ENCODE measurements at regions not wholly inside any gene's neighbourhood (a gene's known extent, or its start where the extent isn't known, plus 50 kb on each side); places are given as distances from the start of the nearest gene placed in this dataset.

GRCh38 chr15:92224843-92225242 lies 168.8 kb upstream of the ST8SIA2 start:
- Histone ChIP-seq H3K4me1 (ENCODE audit: control insufficient read depth, insufficient read depth, low read length) (no peaks in the 10 kb centered on the region), H3K4me3 (ENCODE audit: insufficient read depth, low read depth, low read length) (no peak overlapping the region), H3K27me3 (ENCODE audit: control insufficient read depth, insufficient read depth, low read length, poor library complexity, severe bottlenecking) (no peaks in the 10 kb centered on the region), H3K36me3 (ENCODE audit: control insufficient read depth, insufficient read depth, low read length) (no peaks in the 10 kb centered on the region), H3K27ac (ENCODE audit: insufficient read depth, low read depth, low read length, poor library complexity, severe bottlenecking) (no peak overlapping the region), H3K9me3 (ENCODE audit: control insufficient read depth, low read length) (no peaks in the 10 kb centered on the region)
- WGBS, 2 experiments, result 93 to 95% methylated on average over 2 of the region's 2 CpGs

- Histone ChIP-seq H3K36me3 (ENCODE audit: control insufficient read depth, insufficient read depth, low read length) (no peaks in the 10 kb centered on the region), H3K4me3 (ENCODE audit: insufficient read depth, low read depth, low read length) (no peak overlapping the region), H3K9me3 (ENCODE audit: control insufficient read depth, low read length) (no peaks in the 10 kb centered on the region), H3K27me3 (ENCODE audit: control insufficient read depth, insufficient read depth, low read length, poor library complexity, severe bottlenecking) (no peaks in the 10 kb centered on the region), H3K4me1 (ENCODE audit: control insufficient read depth, insufficient read depth, low read length) (no peaks in the 10 kb centered on the region), H3K27ac (ENCODE audit: insufficient read depth, low read depth, low read length, poor library complexity, severe bottlenecking) (no peak overlapping the region)
- WGBS, 2 experiments, result 73 to 79% methylated on average over 6 of the region's 6 CpGs
Measured at GRCh38 chr15:92226020-92226612, 167.6 kb upstream of the ST8SIA2 start.

- 83 to 94% methylated on average over 2 of the region's 2 CpGs for WGBS, 2 experiments
- Histone ChIP-seq H3K27ac (ENCODE audit: insufficient read depth, low read depth, low read length, poor library complexity, severe bottlenecking) (no peak overlapping the region), H3K4me1 (ENCODE audit: control insufficient read depth, insufficient read depth, low read length) (no peaks in the 10 kb centered on the region), H3K4me3 (ENCODE audit: insufficient read depth, low read depth, low read length) (no peak overlapping the region), H3K9me3 (ENCODE audit: control insufficient read depth, low read length) (no peaks in the 10 kb centered on the region), H3K27me3 (ENCODE audit: control insufficient read depth, insufficient read depth, low read length, poor library complexity, severe bottlenecking) (no peaks in the 10 kb centered on the region), H3K36me3 (ENCODE audit: control insufficient read depth, insufficient read depth, low read length) (no peaks in the 10 kb centered on the region)
Measured at GRCh38 chr15:92228830-92229229, 164.9 kb upstream of the ST8SIA2 start.

GRCh38 chr15:92231461-92231860 lies 162.2 kb upstream of the ST8SIA2 start:
- H3K4me1 ChIP-seq (ENCODE audit: control insufficient read depth, insufficient read depth, low read length), result no peaks in the 10 kb centered on the region
- WGBS, 2 experiments, result 84 to 90% methylated on average over 2 to 3 of the region's 4 CpGs
- H3K27me3 ChIP-seq (ENCODE audit: control insufficient read depth, insufficient read depth, low read length, poor library complexity, severe bottlenecking), result no peaks in the 10 kb centered on the region
- no peaks in the 10 kb centered on the region for H3K36me3 ChIP-seq (ENCODE audit: control insufficient read depth, insufficient read depth, low read length)
- H3K4me3 ChIP-seq (ENCODE audit: insufficient read depth, low read depth, low read length), result no peak overlapping the region
- H3K9me3 ChIP-seq (ENCODE audit: control insufficient read depth, low read length), result no peaks in the 10 kb centered on the region
- H3K27ac ChIP-seq (ENCODE audit: insufficient read depth, low read depth, low read length, poor library complexity, severe bottlenecking), result no peak overlapping the region

- Histone ChIP-seq H3K4me1 (ENCODE audit: control insufficient read depth, insufficient read depth, low read length) (no peaks in the 10 kb centered on the region), H3K27me3 (ENCODE audit: control insufficient read depth, insufficient read depth, low read length, poor library complexity, severe bottlenecking) (no peaks in the 10 kb centered on the region), H3K36me3 (ENCODE audit: control insufficient read depth, insufficient read depth, low read length) (no peaks in the 10 kb centered on the region), H3K9me3 (ENCODE audit: control insufficient read depth, low read length) (no peaks in the 10 kb centered on the region), H3K4me3 (ENCODE audit: insufficient read depth, low read depth, low read length) (no peak overlapping the region), H3K27ac (ENCODE audit: insufficient read depth, low read depth, low read length, poor library complexity, severe bottlenecking) (no peak overlapping the region)
- 84% methylated on average over 7 of the region's 7 CpGs for WGBS, 2 experiments
Measured at GRCh38 chr15:92232317-92232716, 161.4 kb upstream of the ST8SIA2 start.

- Histone ChIP-seq H3K36me3 (ENCODE audit: control insufficient read depth, insufficient read depth, low read length) (no peaks in the 10 kb centered on the region), H3K27ac (ENCODE audit: insufficient read depth, low read depth, low read length, poor library complexity, severe bottlenecking) (no peak overlapping the region), H3K9me3 (ENCODE audit: control insufficient read depth, low read length) (no peaks in the 10 kb centered on the region), H3K4me1 (ENCODE audit: control insufficient read depth, insufficient read depth, low read length) (no peaks in the 10 kb centered on the region), H3K4me3 (ENCODE audit: insufficient read depth, low read depth, low read length) (no peak overlapping the region), H3K27me3 (ENCODE audit: control insufficient read depth, insufficient read depth, low read length, poor library complexity, severe bottlenecking) (no peaks in the 10 kb centered on the region)
- 89 to 97% methylated on average over 1 of the region's 1 CpG for WGBS, 2 experiments
Measured at GRCh38 chr15:92232876-92233275, 160.8 kb upstream of the ST8SIA2 start.

GRCh38 chr15:92243227-92243626 lies 150.5 kb upstream of the ST8SIA2 start:
- Histone ChIP-seq H3K4me3 (ENCODE audit: insufficient read depth, low read depth, low read length) (no peak overlapping the region), H3K27ac (ENCODE audit: insufficient read depth, low read depth, low read length, poor library complexity, severe bottlenecking) (no peak overlapping the region), H3K36me3 (ENCODE audit: control insufficient read depth, insufficient read depth, low read length) (no peaks in the 10 kb centered on the region), H3K4me1 (ENCODE audit: control insufficient read depth, insufficient read depth, low read length) (no peaks in the 10 kb centered on the region), H3K9me3 (ENCODE audit: control insufficient read depth, low read length) (no peaks in the 10 kb centered on the region), H3K27me3 (ENCODE audit: control insufficient read depth, insufficient read depth, low read length, poor library complexity, severe bottlenecking) (no peaks in the 10 kb centered on the region)
- WGBS, 2 experiments, result 93 to 94% methylated on average over 3 of the region's 3 CpGs

GRCh38 chr15:92244703-92245102 lies 149.0 kb upstream of the ST8SIA2 start:
- WGBS, 2 experiments, result 100% methylated on average over 1 of the region's 1 CpG
- Histone ChIP-seq H3K4me1 (ENCODE audit: control insufficient read depth, insufficient read depth, low read length) (no peaks in the 10 kb centered on the region), H3K36me3 (ENCODE audit: control insufficient read depth, insufficient read depth, low read length) (no peaks in the 10 kb centered on the region), H3K9me3 (ENCODE audit: control insufficient read depth, low read length) (no peaks in the 10 kb centered on the region), H3K4me3 (ENCODE audit: insufficient read depth, low read depth, low read length) (no peak overlapping the region), H3K27me3 (ENCODE audit: control insufficient read depth, insufficient read depth, low read length, poor library complexity, severe bottlenecking) (no peaks in the 10 kb centered on the region), H3K27ac (ENCODE audit: insufficient read depth, low read depth, low read length, poor library complexity, severe bottlenecking) (no peak overlapping the region)

- Histone ChIP-seq H3K4me1 (ENCODE audit: control insufficient read depth, insufficient read depth, low read length) (no peaks in the 10 kb centered on the region), H3K36me3 (ENCODE audit: control insufficient read depth, insufficient read depth, low read length) (no peaks in the 10 kb centered on the region), H3K4me3 (ENCODE audit: insufficient read depth, low read depth, low read length) (no peak overlapping the region), H3K27me3 (ENCODE audit: control insufficient read depth, insufficient read depth, low read length, poor library complexity, severe bottlenecking) (no peaks in the 10 kb centered on the region), H3K9me3 (ENCODE audit: control insufficient read depth, low read length) (no peaks in the 10 kb centered on the region), H3K27ac (ENCODE audit: insufficient read depth, low read depth, low read length, poor library complexity, severe bottlenecking) (no peak overlapping the region)
- 93% methylated on average over 7 of the region's 7 CpGs for WGBS, 2 experiments
Measured at GRCh38 chr15:92247649-92248242, 145.9 kb upstream of the ST8SIA2 start.

- H3K4me3 ChIP-seq (ENCODE audit: insufficient read depth, low read depth, low read length), result no peak overlapping the region
- no peaks in the 10 kb centered on the region for H3K4me1 ChIP-seq (ENCODE audit: control insufficient read depth, insufficient read depth, low read length)
Measured at GRCh38 chr15:92266796-92267685, 126.6 kb upstream of the ST8SIA2 start.

More at GRCh38 chr15:92266796-92267685, 126.6 kb upstream of the ST8SIA2 start:
- H3K36me3 ChIP-seq (ENCODE audit: control insufficient read depth, insufficient read depth, low read length), result no peaks in the 10 kb centered on the region
- no peaks in the 10 kb centered on the region for H3K9me3 ChIP-seq (ENCODE audit: control insufficient read depth, low read length)
- no peaks in the 10 kb centered on the region for H3K27me3 ChIP-seq (ENCODE audit: control insufficient read depth, insufficient read depth, low read length, poor library complexity, severe bottlenecking)
- no peak overlapping the region for H3K27ac ChIP-seq (ENCODE audit: insufficient read depth, low read depth, low read length, poor library complexity, severe bottlenecking)
- 90 to 93% methylated on average over 11 to 14 of the region's 14 CpGs for WGBS, 2 experiments
